ENCODE measurements at regions not wholly inside any gene's neighbourhood (a gene's known extent, or its start where the extent isn't known, plus 50 kb on each side); places are given as distances from the start of the nearest gene placed in this dataset.

- peak; percentile 88 for DNase-seq (ENCODE audit: low read depth)
- no peak overlapping the region for H3K4me3 ChIP-seq (ENCODE audit: control insufficient read depth, low read depth, low read length)
These were observed 267.6 kb downstream of the DUSP6 start for GRCh38 chr12:89084751-89085150.

DNA sequence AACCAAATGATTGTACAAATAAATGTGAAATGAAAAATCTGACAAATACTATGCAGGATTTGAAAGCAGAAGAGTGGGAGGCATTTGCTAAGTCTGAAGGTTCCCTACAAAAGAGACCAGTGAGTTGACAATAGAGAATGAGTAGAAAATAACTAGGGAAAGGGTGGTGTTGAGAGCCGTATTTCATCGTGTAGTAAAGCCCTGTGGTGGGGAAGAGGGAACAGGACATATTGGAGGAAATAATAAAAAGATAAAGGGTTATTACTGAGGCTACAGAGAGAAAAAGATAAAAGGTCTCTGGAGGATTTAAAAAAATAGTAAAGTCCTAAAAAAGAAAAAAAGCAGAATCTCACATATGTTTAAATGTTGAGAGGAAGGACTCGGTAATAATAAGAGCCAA lies 268.8 kb downstream of the DUSP6 start:
- DNase-seq (ENCODE audit: low read depth) = no peak
- TF ChIP-seq CTCF (conservative IDR thresholded peaks at IDR 0.05; ENCODE audit: control insufficient read depth, insufficient read depth, low read depth, low read length) = no peak
- H3K4me3 ChIP-seq (ENCODE audit: control insufficient read depth, low read depth, low read length) = no peak overlapping the region

More at GRCh38 chr12:89084751-89085150, 267.6 kb downstream of the DUSP6 start:
- no peak for TF ChIP-seq CTCF (conservative IDR thresholded peaks at IDR 0.05; ENCODE audit: control insufficient read depth, insufficient read depth, low read depth, low read length)

DNA sequence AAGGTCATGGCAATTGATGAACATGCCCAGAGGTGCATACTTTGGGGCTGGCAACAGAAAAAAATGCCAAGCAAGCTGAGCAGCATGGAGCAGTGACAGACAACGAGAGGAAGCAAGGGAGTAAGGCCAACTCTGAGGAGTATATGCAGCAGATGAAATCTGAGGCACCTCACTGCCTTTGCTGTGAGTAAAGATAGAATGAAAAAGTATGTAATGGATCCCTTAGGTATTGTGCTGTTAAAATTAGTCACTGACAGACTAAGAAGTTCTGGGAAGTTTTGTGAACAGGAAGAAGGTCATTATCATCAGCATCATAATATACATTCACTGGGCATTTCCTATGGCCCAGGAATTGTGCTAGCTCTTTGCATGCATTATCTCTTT lies 269.9 kb downstream of the DUSP6 start:
- DNase-seq (ENCODE audit: low read depth) = peak; percentile 75
- TF ChIP-seq CTCF (conservative IDR thresholded peaks at IDR 0.05; ENCODE audit: control insufficient read depth, insufficient read depth, low read depth, low read length) = no peak

DNA sequence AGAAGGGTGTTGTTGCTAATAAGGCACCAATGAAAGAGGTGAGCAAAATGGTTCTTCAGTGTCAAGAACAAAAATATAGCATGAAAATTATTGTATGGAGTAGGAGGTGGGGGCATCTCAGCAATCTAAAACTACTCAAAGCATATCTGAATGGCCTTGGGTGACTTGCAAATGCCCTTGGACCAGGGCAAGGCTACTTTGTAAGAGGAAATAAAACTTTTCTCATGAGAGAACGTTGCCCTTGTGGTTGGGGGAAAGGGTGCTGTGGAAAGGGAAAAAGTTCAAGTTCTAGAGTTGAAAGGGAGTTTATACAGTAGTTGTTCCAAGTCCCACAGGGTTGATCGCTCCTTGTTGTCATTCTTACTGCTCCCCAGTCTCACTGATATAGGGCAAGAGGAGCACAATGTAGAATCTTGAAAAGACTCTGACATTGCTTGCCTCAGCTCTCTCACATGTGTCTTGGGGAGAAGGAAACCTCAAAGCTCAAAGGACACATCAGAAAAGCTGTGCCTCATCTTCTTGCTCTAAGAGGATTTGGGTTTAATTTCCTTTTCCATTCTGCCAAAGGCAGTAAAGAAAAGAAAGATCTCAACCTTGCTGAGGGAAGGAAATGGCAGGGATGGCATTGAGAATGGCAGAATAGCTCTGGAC lies 270.5 kb downstream of the DUSP6 start:
- no peak for TF ChIP-seq CTCF (conservative IDR thresholded peaks at IDR 0.05; ENCODE audit: control insufficient read depth, insufficient read depth, low read depth, low read length)

More for the DNA sequence above, 269.9 kb downstream of the DUSP6 start:
- no peak overlapping the region for H3K4me3 ChIP-seq (ENCODE audit: control insufficient read depth, low read depth, low read length)

GRCh38 chr12:89080793-89081465 lies 271.4 kb downstream of the DUSP6 start:
- no peak overlapping the region for H3K4me3 ChIP-seq (ENCODE audit: control insufficient read depth, low read depth, low read length)
- peak; percentile 50 for DNase-seq (ENCODE audit: low read depth)
- no peak for TF ChIP-seq CTCF (conservative IDR thresholded peaks at IDR 0.05; ENCODE audit: control insufficient read depth, insufficient read depth, low read depth, low read length)

More for the DNA sequence above, 270.5 kb downstream of the DUSP6 start:
- no peak overlapping the region for H3K4me3 ChIP-seq (ENCODE audit: control insufficient read depth, low read depth, low read length)
- no peak for DNase-seq (ENCODE audit: low read depth)

DNA sequence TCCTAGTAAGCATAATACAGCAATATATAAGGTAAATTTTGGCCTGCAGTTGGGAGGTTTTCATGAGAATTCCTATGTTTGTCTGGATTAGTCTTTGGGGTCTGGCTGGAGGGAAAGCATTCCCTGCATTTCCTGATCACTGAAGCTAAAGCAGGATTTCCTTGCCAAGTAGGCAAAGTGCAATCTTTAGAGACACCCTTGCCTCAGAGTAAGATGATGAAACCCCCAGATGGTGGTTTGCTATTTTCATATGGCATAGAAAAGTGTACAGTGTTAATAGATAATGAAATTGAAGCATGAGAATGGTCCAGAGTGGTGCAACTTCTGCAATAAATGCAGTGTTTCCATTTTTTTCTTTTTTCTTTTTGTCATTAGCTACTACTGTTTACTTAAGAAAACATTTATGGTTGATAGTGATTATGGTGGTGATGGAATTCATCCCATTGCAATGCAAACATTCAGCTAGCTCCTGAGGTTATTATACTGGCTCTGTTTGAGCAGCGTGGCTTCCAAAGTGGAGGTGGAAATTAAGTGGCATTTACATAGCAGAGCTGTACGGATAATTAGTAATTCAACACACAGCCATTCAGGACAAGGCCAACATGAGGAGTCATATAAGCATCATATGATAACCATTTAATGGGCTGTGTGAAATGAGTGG lies 276.3 kb downstream of the DUSP6 start:
- peak; percentile 43 for DNase-seq (ENCODE audit: low read depth)
- no peak for TF ChIP-seq CTCF (conservative IDR thresholded peaks at IDR 0.05; ENCODE audit: control insufficient read depth, insufficient read depth, low read depth, low read length)
- no peak overlapping the region for H3K4me3 ChIP-seq (ENCODE audit: control insufficient read depth, low read depth, low read length)

Measured in fibroblast of mammary gland (primary cell).